Stomach (tissue), 8 donors: ENCODE measurements at regions not wholly inside any gene's neighbourhood (a gene's known extent, or its start where the extent isn't known, plus 50 kb on each side); places are given as distances from the start of the nearest gene placed in this dataset.

Experiments
- DNase-seq, 2 donors: peaks; one replicate each; pipeline versions ENCODE4 v3.0.0 to v3.0.0-alpha.2; 2013 to 2019
- H3K27ac ChIP-seq, 5 donors: fragments of 200-600 bp in 4 of 5; sonication (generic) in 4 of 5; one replicate each; pipeline ENCODE4 v1.5.1; 2013 to 2019; ENCODE audit warnings: mild to moderate bottlenecking in 1 of 5, moderate library complexity in 1 of 5
- H3K27me3 ChIP-seq, 3 donors: fragments of 200-600 bp; sonication (generic); one replicate each; pipeline ENCODE4 v1.5.1; 2017 to 2019; ENCODE audit warnings: mixed run types in 1 of 3
- H3K36me3 ChIP-seq, 4 donors: fragments of 200-600 bp; sonication (generic); 1 replicate in 3 of 4; 2 replicates in 1 of 4; pipeline ENCODE4 v1.5.1; 2016 to 2019
- H3K4me1 ChIP-seq, 4 donors: fragments of 200-600 bp; sonication (generic); one replicate each; pipeline ENCODE4 v1.5.1; 2016 to 2019
- H3K4me3 ChIP-seq, 4 donors: fragments of 200-600 bp; sonication (generic) in 3 of 4; one replicate each; pipeline ENCODE4 v1.5.1; 2016 to 2019; ENCODE audit warnings: mild to moderate bottlenecking in 1 of 4
- H3K9me3 ChIP-seq, 4 donors: fragments of 200-600 bp; sonication (generic); one replicate each; pipeline ENCODE4 v1.5.1; 2016 to 2019
- EP300 ChIP-seq: sonication (generic); formaldehyde crosslinking; IDR thresholded peaks from one replicate; pipeline ENCODE4 v1.6.1; 2017; ENCODE audit warnings: antibody characterized with exemption
- POLR2A ChIP-seq, 4 donors: fragments of 450-650 bp; IDR thresholded peaks; one replicate each; pipeline ENCODE4 v1.6.1; 2016; ENCODE audit warnings: antibody characterized with exemption in 4 of 4, control low read depth in 2 of 4, mild to moderate bottlenecking in 1 of 4, moderate library complexity in 1 of 4
- POLR2AphosphoS5 ChIP-seq, 3 donors: sonication (generic); formaldehyde crosslinking; IDR thresholded peaks; one replicate each; pipeline ENCODE4 v1.6.1; 2016; ENCODE audit warnings: antibody characterized with exemption in 3 of 3
- WGBS, 5 donors: extraction: QIAGEN DNeasy Blood & Tissue Kit in 3 of 5; methylation state at CpG; one replicate each; pipeline versions ENCODE4 v1.1.5 to v1.1.7; 2013 to 2018; 5-methylcytosine and 5-hydroxymethylcytosine counted together
- intact Hi-C: fragments of 100-400 bp; cut with DNase I; formaldehyde crosslinking; loops from one replicate; pipeline ENCODE4 v1.15.1; 2023; ENCODE audit warnings: low total_unique reads
- TF ChIP-seq, protein P1 (sequence below), 7 experiments: fragments of 450-650 bp in 4 of 7; fragments of 200-600 bp in 3 of 7; sonication (generic) in 3 of 7; IDR thresholded peaks; one replicate each; pipeline ENCODE4 v1.5.1; 2016 to 2019; ENCODE audit warnings: antibody characterized with exemption in 7 of 7, control low read depth in 2 of 7, mild to moderate bottlenecking in 1 of 7
- donor health status: healthy with polysubstance abuse.
- donor health status: Bipolar disorder and iron deficiency.
- donor health status: healthy.

GRCh38 chr5:164000241-164000640 is 494.8 kb downstream of the MAT2B start:
- TF ChIP-seq POLR2AphosphoS5 (IDR thresholded peaks at IDR 0.05) = no peak
- TF ChIP-seq, protein P1, sequence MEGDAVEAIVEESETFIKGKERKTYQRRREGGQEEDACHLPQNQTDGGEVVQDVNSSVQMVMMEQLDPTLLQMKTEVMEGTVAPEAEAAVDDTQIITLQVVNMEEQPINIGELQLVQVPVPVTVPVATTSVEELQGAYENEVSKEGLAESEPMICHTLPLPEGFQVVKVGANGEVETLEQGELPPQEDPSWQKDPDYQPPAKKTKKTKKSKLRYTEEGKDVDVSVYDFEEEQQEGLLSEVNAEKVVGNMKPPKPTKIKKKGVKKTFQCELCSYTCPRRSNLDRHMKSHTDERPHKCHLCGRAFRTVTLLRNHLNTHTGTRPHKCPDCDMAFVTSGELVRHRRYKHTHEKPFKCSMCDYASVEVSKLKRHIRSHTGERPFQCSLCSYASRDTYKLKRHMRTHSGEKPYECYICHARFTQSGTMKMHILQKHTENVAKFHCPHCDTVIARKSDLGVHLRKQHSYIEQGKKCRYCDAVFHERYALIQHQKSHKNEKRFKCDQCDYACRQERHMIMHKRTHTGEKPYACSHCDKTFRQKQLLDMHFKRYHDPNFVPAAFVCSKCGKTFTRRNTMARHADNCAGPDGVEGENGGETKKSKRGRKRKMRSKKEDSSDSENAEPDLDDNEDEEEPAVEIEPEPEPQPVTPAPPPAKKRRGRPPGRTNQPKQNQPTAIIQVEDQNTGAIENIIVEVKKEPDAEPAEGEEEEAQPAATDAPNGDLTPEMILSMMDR (IDR thresholded peaks at IDR 0.05) = no peak
- TF ChIP-seq POLR2A (IDR thresholded peaks at IDR 0.05) = no peak
- no peak for TF ChIP-seq EP300
- Histone ChIP-seq H3K27ac (no peak overlapping the region), H3K4me1 (no peaks in the 10 kb centered on the region), H3K9me3 (no peaks in the 10 kb centered on the region), H3K36me3 (no peaks in the 10 kb centered on the region), H3K27me3 (no peaks in the 10 kb centered on the region), H3K4me3 (no peak overlapping the region)
- 77 to 86% (median 83%) methylated on average over 3 of the region's 3 CpGs for WGBS, 5 donors
- intact Hi-C loops = no loop called here
- no peak for DNase-seq

DNA sequence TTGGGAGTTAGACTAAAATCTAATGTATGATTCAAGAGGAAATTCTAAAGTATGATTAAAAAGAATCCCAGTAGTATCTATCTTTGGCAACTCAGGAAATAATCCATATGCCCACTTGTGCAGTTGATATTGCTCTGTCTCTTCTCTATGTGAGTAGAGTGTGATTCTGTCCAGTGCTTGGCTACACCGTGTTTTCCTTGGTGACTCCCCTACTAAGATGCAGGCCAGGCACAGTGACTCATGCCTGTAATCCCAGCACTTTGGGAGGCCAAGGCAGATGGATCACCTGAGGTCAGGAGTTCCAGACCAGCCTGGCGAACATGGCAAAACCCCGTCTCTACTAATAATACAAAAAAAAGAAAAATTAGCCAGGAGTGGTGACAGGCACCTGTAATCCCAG is 495.4 kb downstream of the MAT2B start:
- Histone ChIP-seq H3K4me1 (no peaks in the 10 kb centered on the region), H3K27me3 (no peaks in the 10 kb centered on the region), H3K36me3 (no peaks in the 10 kb centered on the region), H3K27ac (no peak overlapping the region), H3K4me3 (no peak overlapping the region), H3K9me3 (no peaks in the 10 kb centered on the region)
- WGBS, 5 donors = 59 to 87% (median 84%) methylated on average over 3 of the region's 3 CpGs
- DNase-seq = no peak
- TF ChIP-seq POLR2A (IDR thresholded peaks at IDR 0.05) = no peak
- TF ChIP-seq, protein P1 (IDR thresholded peaks at IDR 0.05) = no peak
- no peak for TF ChIP-seq POLR2AphosphoS5 (IDR thresholded peaks at IDR 0.05)
- no peak for TF ChIP-seq EP300
- intact Hi-C loops = no loop called here

DNA sequence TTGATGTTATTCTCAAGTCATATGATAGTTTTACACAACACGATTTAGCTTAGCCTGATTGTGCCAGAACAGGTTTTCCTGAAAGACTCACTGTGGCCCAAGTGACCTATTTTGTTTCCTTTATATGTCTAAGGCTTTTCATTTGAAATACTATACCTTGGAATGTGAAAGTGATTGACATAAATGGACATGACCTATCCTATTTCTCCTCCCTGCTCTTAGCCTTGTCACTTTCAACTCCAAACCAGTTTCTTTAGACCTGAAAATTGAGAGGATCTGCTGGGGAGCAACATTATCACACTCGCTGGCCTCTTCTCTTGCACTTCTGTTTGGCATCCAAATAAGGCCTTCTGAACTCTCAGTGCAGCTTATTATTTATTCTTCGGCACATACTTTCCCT is 496.8 kb downstream of the MAT2B start:
- no peaks in the 10 kb centered on the region for H3K9me3 ChIP-seq
- intact Hi-C loops = no loop called here
- no peak overlapping the region for H3K4me3 ChIP-seq
- H3K4me1 ChIP-seq = no peaks in the 10 kb centered on the region
- TF ChIP-seq POLR2A (IDR thresholded peaks at IDR 0.05) (no peak), EP300 (no peak)
- no peak for DNase-seq
- no peaks in the 10 kb centered on the region for H3K27me3 ChIP-seq
- WGBS, 5 donors = 31 to 53% (median 39%) methylated on average over 3 of the region's 3 CpGs
- H3K36me3 ChIP-seq = no peaks in the 10 kb centered on the region
- H3K27ac ChIP-seq = no peak overlapping the region

GRCh38 chr5:164002628-164003027 is 497.2 kb downstream of the MAT2B start:
- WGBS, 5 donors = 45 to 87% (median 79%) methylated on average over 3 of the region's 3 CpGs
- TF ChIP-seq, protein P1 (IDR thresholded peaks at IDR 0.05) = no peak
- TF ChIP-seq EP300 (no peak), POLR2A (IDR thresholded peaks at IDR 0.05) (no peak), POLR2AphosphoS5 (IDR thresholded peaks at IDR 0.05) (no peak)
- no peaks in the 10 kb centered on the region for H3K4me1 ChIP-seq
- intact Hi-C loops = no loop called here
- H3K9me3 ChIP-seq = no peaks in the 10 kb centered on the region
- DNase-seq = no peak
- no peak overlapping the region for H3K27ac ChIP-seq
- H3K36me3 ChIP-seq = no peaks in the 10 kb centered on the region
- H3K27me3 ChIP-seq = no peaks in the 10 kb centered on the region
- H3K4me3 ChIP-seq = no peak overlapping the region

GRCh38 chr5:164005071-164005470 is 499.7 kb downstream of the MAT2B start:
- H3K27me3 ChIP-seq = no peaks in the 10 kb centered on the region
- TF ChIP-seq, protein P1 (IDR thresholded peaks at IDR 0.05) = no peak
- TF ChIP-seq POLR2A (IDR thresholded peaks at IDR 0.05) (no peak), POLR2AphosphoS5 (IDR thresholded peaks at IDR 0.05) (no peak), EP300 (no peak)
- H3K4me1 ChIP-seq = no peaks in the 10 kb centered on the region
- no peak for DNase-seq
- intact Hi-C loops = no loop called here
- H3K36me3 ChIP-seq = no peaks in the 10 kb centered on the region
- no peaks in the 10 kb centered on the region for H3K9me3 ChIP-seq
- H3K27ac ChIP-seq = no peak overlapping the region
- no peak overlapping the region for H3K4me3 ChIP-seq
- WGBS, 5 donors = 83 to 98% (median 93%) methylated on average over 1 of the region's 1 CpG
